ENCODE measurements at regions not wholly inside any gene's neighbourhood (a gene's known extent, or its start where the extent isn't known, plus 50 kb on each side); places are given as distances from the start of the nearest gene placed in this dataset.

- no peak overlapping the region for H3K4me3 ChIP-seq (replicated peaks; ENCODE audit: low read depth, low read length)
Observed at GRCh38 chr9:115966660-115967059, 186.9 kb upstream of the PAPPA start.

GRCh38 chr9:115969096-115969495, 184.5 kb upstream of the PAPPA start:
- TF ChIP-seq CTCF (IDR thresholded peaks at IDR 0.05; ENCODE audit: low read depth, low read length, missing control alignments) = no peak
- no peak overlapping the region for H3K4me3 ChIP-seq (replicated peaks; ENCODE audit: low read depth, low read length)
- no peak for DNase-seq (ENCODE audit: extremely low read depth, low read depth)

More at GRCh38 chr9:115966660-115967059, 186.9 kb upstream of the PAPPA start:
- no peak for TF ChIP-seq CTCF (IDR thresholded peaks at IDR 0.05; ENCODE audit: low read depth, low read length, missing control alignments)
- no peak for DNase-seq (ENCODE audit: extremely low read depth, low read depth)

GRCh38 chr9:115972362-115972761, 181.2 kb upstream of the PAPPA start:
- TF ChIP-seq CTCF (IDR thresholded peaks at IDR 0.05; ENCODE audit: low read depth, low read length, missing control alignments) = no peak
- no peak for DNase-seq (ENCODE audit: extremely low read depth, low read depth)
- no peak overlapping the region for H3K4me3 ChIP-seq (replicated peaks; ENCODE audit: low read depth, low read length)

GRCh38 chr9:115972843-115973595, 180.6 kb upstream of the PAPPA start:
- no peak for DNase-seq (ENCODE audit: extremely low read depth, low read depth)

GRCh38 chr9:115976781-115977180, 176.8 kb upstream of the PAPPA start:
- no peak for DNase-seq (ENCODE audit: extremely low read depth, low read depth)
- no peak for TF ChIP-seq CTCF (IDR thresholded peaks at IDR 0.05; ENCODE audit: low read depth, low read length, missing control alignments)
- no peak overlapping the region for H3K4me3 ChIP-seq (replicated peaks; ENCODE audit: low read depth, low read length)

More at GRCh38 chr9:115972843-115973595, 180.6 kb upstream of the PAPPA start:
- no peak for TF ChIP-seq CTCF (IDR thresholded peaks at IDR 0.05; ENCODE audit: low read depth, low read length, missing control alignments)
- no peak overlapping the region for H3K4me3 ChIP-seq (replicated peaks; ENCODE audit: low read depth, low read length)

GRCh38 chr9:115978091-115978490, 175.5 kb upstream of the PAPPA start:
- TF ChIP-seq CTCF (IDR thresholded peaks at IDR 0.05; ENCODE audit: low read depth, low read length, missing control alignments) = no peak
- no peak overlapping the region for H3K4me3 ChIP-seq (replicated peaks; ENCODE audit: low read depth, low read length)

More at GRCh38 chr9:115978091-115978490, 175.5 kb upstream of the PAPPA start:
- no peak for DNase-seq (ENCODE audit: extremely low read depth, low read depth)

All from HFF-Myc (cell line).